HepG2 (cell line): ENCODE measurements at regions not wholly inside any gene's neighbourhood (a gene's known extent, or its start where the extent isn't known, plus 50 kb on each side); places are given as distances from the start of the nearest gene placed in this dataset.

Source experiments
- ATAC-seq: fragments of 200-7000 bp; cut with Tn5 transposase; 3 replicates; pipeline ENCODE4 v1.9.1; 2020; ENCODE audit warnings: mild to moderate bottlenecking, moderate library complexity
- BruUV-seq: library from RNA; stranded (reverse); fragments of 400-500 nt; replicated peaks from 2 replicates; lab custom pipeline; 2021; lab: Mats Ljungman, UMichigan
- CTCF ChIA-PET: fragments of 300-600 bp; formaldehyde crosslinking; extraction: SDS; loops from one replicate; lab custom pipeline; 2021; ENCODE audit warnings: low total read pairs, inconsistent platforms, low intra/inter-chr PET ratio; lab: Yijun Ruan, JAX
- POLR2A ChIA-PET: fragments of 350-600 bp; sonication (Branson Sonifier 250); formaldehyde crosslinking; loops from one replicate; lab custom pipeline; 2020; ENCODE audit warnings: antibody characterized with exemption, inconsistent platforms; lab: Yijun Ruan, JAX
- DNase-seq: peaks from one replicate; pipeline ENCODE4 v3.0.0-alpha.2; 2015; ENCODE audit warnings: low spot score
- FAIRE-seq: peaks from 3 replicates; lab custom pipeline; 2011; peaks lifted over from hg19 to GRCh38; lab: Jason Lieb, UNC
- H2AFZ ChIP-seq: one replicate; pipeline ENCODE4 v1.6.1; 2011; ENCODE audit warnings: low read length, inconsistent platforms
- H3K27ac ChIP-seq: fragments of 300-600 bp; 3 replicates; pipeline ENCODE4 v1.8.0; 2011; ENCODE audit warnings: mixed run types, mild to moderate bottlenecking, mixed read lengths, low read length, inconsistent platforms; ENCODE audit not compliant: insufficient read depth; ENCODE audit errors: extremely low read length
- H3K27me3 ChIP-seq, 2 experiments: fragments of 200-600 bp in 1 of 2; 2 replicates in 1 of 2; 3 replicates in 1 of 2; pipeline versions ENCODE4 v1.6.0 to v1.8.0; 2011; ENCODE audit warnings: low read length in 2 of 2, mild to moderate bottlenecking in 2 of 2, moderate library complexity in 2 of 2, inconsistent platforms in 1 of 2; ENCODE audit not compliant: insufficient read depth in 2 of 2, control insufficient read depth in 1 of 2
- H3K36me3 ChIP-seq, 2 experiments: fragments of 200-600 bp in 1 of 2; replicated peaks in 1 of 2; 2 replicates in 1 of 2; 3 replicates in 1 of 2; pipeline versions ENCODE4 v1.5.1 to v1.8.0; 2011; ENCODE audit warnings: low read length in 2 of 2, inconsistent platforms in 1 of 2; ENCODE audit not compliant: insufficient read depth in 2 of 2, control insufficient read depth in 1 of 2
- H3K4me1 ChIP-seq: 2 replicates; pipeline ENCODE4 v1.5.1; 2012; ENCODE audit warnings: low read length, inconsistent platforms; ENCODE audit not compliant: insufficient read depth
- H3K4me2 ChIP-seq: 2 replicates; pipeline ENCODE4 v1.6.0; 2011; ENCODE audit warnings: low read depth, low read length, inconsistent platforms
- H3K4me3 ChIP-seq, 3 experiments: fragments of 200-600 bp in 1 of 3; sonication (generic), shearing (Covaris generic) in 1 of 3; replicated peaks in 1 of 3; 2 replicates each; pipeline ENCODE4 v1.5.1; 2011 to 2016; ENCODE audit warnings: low read length in 3 of 3, inconsistent platforms in 2 of 3, low read depth in 2 of 3, mild to moderate bottlenecking in 2 of 3, control low read depth in 1 of 3, mixed read lengths in 1 of 3; ENCODE audit not compliant: insufficient read depth in 1 of 3
- H3K79me2 ChIP-seq: one replicate; pipeline ENCODE4 v1.6.1; 2011; ENCODE audit warnings: low read length, inconsistent platforms; ENCODE audit not compliant: insufficient read depth
- H3K9ac ChIP-seq: 2 replicates; pipeline ENCODE4 v1.6.0; 2011; ENCODE audit warnings: mild to moderate bottlenecking, low read depth, low read length, inconsistent platforms; ENCODE audit not compliant: insufficient read depth
- H3K9me3 ChIP-seq: 2 replicates; pipeline ENCODE4 v1.5.1; 2012; ENCODE audit warnings: mild to moderate bottlenecking, low read length
- H4K20me1 ChIP-seq: 2 replicates; pipeline ENCODE4 v1.6.0; 2011; ENCODE audit warnings: inconsistent platforms, mild to moderate bottlenecking, low read length, moderate library complexity; ENCODE audit not compliant: insufficient read depth
- DNMT1 ChIP-seq: sonication (generic); formaldehyde crosslinking; IDR thresholded peaks from 2 replicates; pipeline ENCODE4 v1.5.1; 2020; ENCODE audit warnings: mild to moderate bottlenecking, missing genetic modification reagents
- KMT2B ChIP-seq: IDR thresholded peaks from 2 replicates; pipeline ENCODE4 v1.6.1; 2016; ENCODE audit warnings: missing genetic modification reagents, missing compliant biosample characterization
- MXD4 ChIP-seq: IDR thresholded peaks from 2 replicates; pipeline ENCODE4 v1.6.1; 2016; ENCODE audit warnings: mild to moderate bottlenecking, missing biosample characterization, missing genetic modification reagents
- NR2F1 ChIP-seq, 2 experiments: fragments of 450-650 bp in 1 of 2; formaldehyde crosslinking in 1 of 2; IDR thresholded peaks; 2 replicates each; pipeline versions ENCODE4 v1.5.0 to v1.6.1; 2016 to 2020; ENCODE audit warnings: mild to moderate bottlenecking in 1 of 2, missing compliant biosample characterization in 1 of 2, missing genetic modification reagents in 1 of 2, moderate library complexity in 1 of 2
- NRL ChIP-seq: sonication (generic); formaldehyde crosslinking; IDR thresholded peaks from 2 replicates; pipeline ENCODE4 v1.5.0; 2020; ENCODE audit warnings: missing genetic modification reagents, mild to moderate bottlenecking, moderate library complexity, borderline replicate concordance
- SIN3B ChIP-seq: fragments of 150-350 bp; IDR thresholded peaks from 2 replicates; pipeline ENCODE4 v1.6.1; 2014; ENCODE audit warnings: low read length
- ZBTB7B ChIP-seq: sonication (generic); formaldehyde crosslinking; IDR thresholded peaks from 2 replicates; pipeline ENCODE4 v1.4.0; 2020; ENCODE audit warnings: missing genetic modification reagents
- ZFP37 ChIP-seq: sonication (generic); formaldehyde crosslinking; IDR thresholded peaks from 2 replicates; pipeline ENCODE4 v1.4.0; 2020; ENCODE audit warnings: missing genetic modification reagents, borderline replicate concordance
- ZNF30 ChIP-seq: sonication (generic); formaldehyde crosslinking; IDR thresholded peaks from 2 replicates; pipeline ENCODE4 v1.5.0; 2020; ENCODE audit warnings: mild to moderate bottlenecking, missing genetic modification reagents
- ZNF570 ChIP-seq: sonication (generic); formaldehyde crosslinking; IDR thresholded peaks from 2 replicates; pipeline ENCODE4 v1.4.0; 2020; ENCODE audit warnings: mild to moderate bottlenecking, missing genetic modification reagents, borderline replicate concordance
- ZSCAN25 ChIP-seq: sonication (generic); formaldehyde crosslinking; IDR thresholded peaks from 2 replicates; pipeline ENCODE4 v1.8.0; 2022; ENCODE audit warnings: mild to moderate bottlenecking, missing genetic modification reagents
- WGBS: methylation state at CpG from one replicate; pipeline ENCODE4 v1.1.6; 2017; ENCODE audit warnings: low lambda C conversion rate; 5-methylcytosine and 5-hydroxymethylcytosine counted together
- in situ Hi-C: cut with HindIII; loops from 2 replicates; pipeline ENCODE4 v1.10.0; 2017; ENCODE audit warnings: low pct_unique_long_range_greater_than_20kb; ENCODE audit not compliant: extremely low pct_ligation_motif_present
- intact Hi-C: fragments of 100-400 bp; cut with micrococcal nuclease; formaldehyde crosslinking; loops from one replicate; pipeline ENCODE4 v1.10.0; 2022; ENCODE audit not compliant: unreplicated experiment
- TF ChIP-seq, protein P1 (sequence below): sonication (generic); formaldehyde crosslinking; IDR thresholded peaks from 2 replicates; pipeline ENCODE4 v1.4.0; 2020; ENCODE audit warnings: missing genetic modification reagents
- TF ChIP-seq, protein P2 (sequence below): IDR thresholded peaks from 2 replicates; pipeline ENCODE4 v1.6.1; 2016; ENCODE audit warnings: missing compliant biosample characterization, missing genetic modification reagents, borderline replicate concordance
- TF ChIP-seq, protein P3 (sequence below): sonication (generic); formaldehyde crosslinking; IDR thresholded peaks from 2 replicates; pipeline ENCODE4 v1.4.0; 2020; ENCODE audit warnings: mild to moderate bottlenecking, missing genetic modification reagents

DNA sequence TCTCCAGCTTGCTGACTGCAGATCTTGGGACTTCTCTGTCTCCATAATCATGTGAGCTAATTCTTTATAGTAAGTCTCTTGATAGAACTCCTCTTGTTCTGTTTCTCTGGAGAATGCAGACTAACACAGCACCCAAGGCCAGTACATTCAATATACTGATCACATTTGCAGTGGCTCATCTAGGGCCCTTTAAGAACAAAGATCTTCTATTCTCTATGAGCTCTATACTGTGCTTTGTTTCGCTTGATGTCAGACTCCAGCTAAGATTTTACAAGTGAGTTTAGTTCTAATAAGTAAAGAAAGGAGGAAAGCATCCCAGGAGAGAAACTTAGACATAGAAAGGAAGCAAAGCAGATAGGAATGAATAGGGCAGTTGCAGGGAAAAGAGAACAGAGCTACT lies 69.3 kb upstream of the TMPO start (continued):
- TF ChIP-seq, protein P1, sequence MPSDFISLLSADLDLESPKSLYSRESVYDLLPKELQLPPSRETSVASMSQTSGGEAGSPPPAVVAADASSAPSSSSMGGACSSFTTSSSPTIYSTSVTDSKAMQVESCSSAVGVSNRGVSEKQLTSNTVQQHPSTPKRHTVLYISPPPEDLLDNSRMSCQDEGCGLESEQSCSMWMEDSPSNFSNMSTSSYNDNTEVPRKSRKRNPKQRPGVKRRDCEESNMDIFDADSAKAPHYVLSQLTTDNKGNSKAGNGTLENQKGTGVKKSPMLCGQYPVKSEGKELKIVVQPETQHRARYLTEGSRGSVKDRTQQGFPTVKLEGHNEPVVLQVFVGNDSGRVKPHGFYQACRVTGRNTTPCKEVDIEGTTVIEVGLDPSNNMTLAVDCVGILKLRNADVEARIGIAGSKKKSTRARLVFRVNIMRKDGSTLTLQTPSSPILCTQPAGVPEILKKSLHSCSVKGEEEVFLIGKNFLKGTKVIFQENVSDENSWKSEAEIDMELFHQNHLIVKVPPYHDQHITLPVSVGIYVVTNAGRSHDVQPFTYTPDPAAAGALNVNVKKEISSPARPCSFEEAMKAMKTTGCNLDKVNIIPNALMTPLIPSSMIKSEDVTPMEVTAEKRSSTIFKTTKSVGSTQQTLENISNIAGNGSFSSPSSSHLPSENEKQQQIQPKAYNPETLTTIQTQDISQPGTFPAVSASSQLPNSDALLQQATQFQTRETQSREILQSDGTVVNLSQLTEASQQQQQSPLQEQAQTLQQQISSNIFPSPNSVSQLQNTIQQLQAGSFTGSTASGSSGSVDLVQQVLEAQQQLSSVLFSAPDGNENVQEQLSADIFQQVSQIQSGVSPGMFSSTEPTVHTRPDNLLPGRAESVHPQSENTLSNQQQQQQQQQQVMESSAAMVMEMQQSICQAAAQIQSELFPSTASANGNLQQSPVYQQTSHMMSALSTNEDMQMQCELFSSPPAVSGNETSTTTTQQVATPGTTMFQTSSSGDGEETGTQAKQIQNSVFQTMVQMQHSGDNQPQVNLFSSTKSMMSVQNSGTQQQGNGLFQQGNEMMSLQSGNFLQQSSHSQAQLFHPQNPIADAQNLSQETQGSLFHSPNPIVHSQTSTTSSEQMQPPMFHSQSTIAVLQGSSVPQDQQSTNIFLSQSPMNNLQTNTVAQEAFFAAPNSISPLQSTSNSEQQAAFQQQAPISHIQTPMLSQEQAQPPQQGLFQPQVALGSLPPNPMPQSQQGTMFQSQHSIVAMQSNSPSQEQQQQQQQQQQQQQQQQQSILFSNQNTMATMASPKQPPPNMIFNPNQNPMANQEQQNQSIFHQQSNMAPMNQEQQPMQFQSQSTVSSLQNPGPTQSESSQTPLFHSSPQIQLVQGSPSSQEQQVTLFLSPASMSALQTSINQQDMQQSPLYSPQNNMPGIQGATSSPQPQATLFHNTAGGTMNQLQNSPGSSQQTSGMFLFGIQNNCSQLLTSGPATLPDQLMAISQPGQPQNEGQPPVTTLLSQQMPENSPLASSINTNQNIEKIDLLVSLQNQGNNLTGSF (CRISPR knock-in tag) = no peak
- TF ChIP-seq ZFP37 (CRISPR knock-in tag) (no peak), NRL (no peak)
- TF ChIP-seq, all 625 proteins: peak for 0

DNA sequence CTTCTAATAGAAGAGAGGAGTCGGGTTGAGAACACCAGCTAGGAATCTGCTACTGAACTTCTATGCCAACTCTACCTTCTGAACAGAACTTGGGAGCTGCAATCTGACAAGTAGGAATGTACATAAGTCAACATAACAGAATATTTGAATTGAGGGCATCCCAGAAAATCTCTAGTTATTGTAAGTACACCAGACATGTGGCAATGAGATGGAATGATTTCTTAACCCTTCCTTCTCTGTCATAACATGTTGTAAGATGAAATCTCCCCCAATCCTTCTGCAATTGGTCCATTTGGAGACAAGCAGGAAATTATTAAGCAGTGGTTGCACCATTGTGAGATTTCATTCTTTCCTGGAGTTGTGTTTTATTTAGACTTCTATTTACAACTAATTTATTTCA lies 68.7 kb upstream of the TMPO start:
- DNase-seq = no peak
- Histone ChIP-seq H3K79me2 (no peaks in the 10 kb centered on the region), H3K9me3 (no peaks in the 10 kb centered on the region), H4K20me1 (no peaks in the 10 kb centered on the region), H3K4me1 (no peaks in the 10 kb centered on the region), H3K27me3 (peaks cover 2 to 9% of the 10 kb centered on the region in 2 experiments; a peak in 2 of 5 replicates), H3K27ac (no peak overlapping the region), H3K4me3 (no peak overlapping the region), H2AFZ (no peak overlapping the region), H3K36me3 (no peaks in the 10 kb centered on the region), H3K9ac (no peak overlapping the region), H3K4me2 (no peak overlapping the region)
- 0% methylated on average over 1 of the region's 1 CpG for WGBS
- intact Hi-C loops (no loop called here), in situ Hi-C loops (no loop called here)
- CTCF ChIA-PET = no interaction called here
- POLR2A ChIA-PET = no interaction called here
- no TSS peak for BruUV-seq
- TF ChIP-seq DNMT1 (CRISPR knock-in tag) (no peak), ZSCAN25 (CRISPR knock-in tag) (no peak), ZBTB7B (no peak), SIN3B (no peak), KMT2B (CRISPR knock-in tag) (no peak), ZNF30 (CRISPR knock-in tag) (no peak), NR2F1 (CRISPR knock-in tag; IDR thresholded peaks at IDR 0.05) (no peak), MXD4 (CRISPR knock-in tag) (no peak), ZNF570 (CRISPR knock-in tag) (no peak)
- TF ChIP-seq, protein P2, sequence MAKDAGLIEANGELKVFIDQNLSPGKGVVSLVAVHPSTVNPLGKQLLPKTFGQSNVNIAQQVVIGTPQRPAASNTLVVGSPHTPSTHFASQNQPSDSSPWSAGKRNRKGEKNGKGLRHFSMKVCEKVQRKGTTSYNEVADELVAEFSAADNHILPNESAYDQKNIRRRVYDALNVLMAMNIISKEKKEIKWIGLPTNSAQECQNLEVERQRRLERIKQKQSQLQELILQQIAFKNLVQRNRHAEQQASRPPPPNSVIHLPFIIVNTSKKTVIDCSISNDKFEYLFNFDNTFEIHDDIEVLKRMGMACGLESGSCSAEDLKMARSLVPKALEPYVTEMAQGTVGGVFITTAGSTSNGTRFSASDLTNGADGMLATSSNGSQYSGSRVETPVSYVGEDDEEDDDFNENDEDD = no peak
- TF ChIP-seq, protein P3, sequence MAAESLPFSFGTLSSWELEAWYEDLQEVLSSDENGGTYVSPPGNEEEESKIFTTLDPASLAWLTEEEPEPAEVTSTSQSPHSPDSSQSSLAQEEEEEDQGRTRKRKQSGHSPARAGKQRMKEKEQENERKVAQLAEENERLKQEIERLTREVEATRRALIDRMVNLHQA (CRISPR knock-in tag) = no peak
- ATAC-seq = no peak
- no peak for FAIRE-seq
